ENCODE measurements at regions not wholly inside any gene's neighbourhood (a gene's known extent, or its start where the extent isn't known, plus 50 kb on each side); places are given as distances from the start of the nearest gene placed in this dataset.
A peak's percentile ranks its signal among the peaks of the same experiment; 100 is the strongest.

DNA sequence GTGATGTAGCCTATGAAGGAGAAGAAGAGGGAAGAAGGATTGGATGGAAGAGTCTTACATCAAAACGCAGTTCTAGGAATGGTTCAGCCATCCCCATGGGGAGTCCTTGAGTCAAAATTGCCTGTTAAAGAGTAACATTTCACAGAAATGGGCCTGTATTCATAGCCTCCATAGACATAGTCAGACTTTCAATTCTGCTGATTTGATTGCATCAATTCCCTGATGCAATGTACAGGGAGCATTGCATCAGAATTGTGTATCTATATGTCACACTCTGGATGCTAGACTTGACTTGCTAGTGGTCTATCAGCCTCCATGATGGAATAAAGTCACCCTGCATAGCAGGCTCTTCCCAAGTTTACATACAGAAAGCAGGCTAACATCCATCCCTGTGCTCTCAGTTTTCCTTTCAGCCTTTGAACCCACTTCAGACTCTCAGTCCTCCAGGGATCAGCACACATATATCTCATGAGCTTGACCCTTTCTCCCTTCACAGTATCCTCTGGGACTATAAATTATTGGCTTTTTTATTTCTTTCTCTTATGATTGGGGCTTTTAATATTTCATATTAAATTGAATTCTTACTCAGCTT lies 1111.7 kb upstream of the B3GALT2 start:
- no peak for FAIRE-seq
- DNase-seq (ENCODE audit: low spot score) = no peak

DNA sequence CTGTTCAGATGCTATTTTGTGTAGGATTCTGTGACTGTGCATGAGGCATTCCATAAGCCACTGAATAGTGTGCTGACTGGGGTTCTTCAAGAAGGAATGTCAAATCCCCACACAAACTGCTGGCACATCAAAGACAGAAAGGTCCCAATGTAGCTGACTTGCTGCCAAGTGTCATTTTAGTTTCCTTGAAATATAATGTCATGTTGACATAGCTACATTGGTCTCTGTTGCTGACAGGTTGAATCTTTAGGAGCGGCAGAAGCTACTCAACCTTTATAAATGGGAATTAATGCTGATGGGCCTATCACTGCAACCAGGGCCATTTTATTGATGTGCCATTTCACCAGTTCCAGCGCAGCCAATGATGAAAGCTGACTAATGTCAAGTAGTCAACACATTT lies 1110.7 kb upstream of the B3GALT2 start:
- FAIRE-seq = no peak

DNA sequence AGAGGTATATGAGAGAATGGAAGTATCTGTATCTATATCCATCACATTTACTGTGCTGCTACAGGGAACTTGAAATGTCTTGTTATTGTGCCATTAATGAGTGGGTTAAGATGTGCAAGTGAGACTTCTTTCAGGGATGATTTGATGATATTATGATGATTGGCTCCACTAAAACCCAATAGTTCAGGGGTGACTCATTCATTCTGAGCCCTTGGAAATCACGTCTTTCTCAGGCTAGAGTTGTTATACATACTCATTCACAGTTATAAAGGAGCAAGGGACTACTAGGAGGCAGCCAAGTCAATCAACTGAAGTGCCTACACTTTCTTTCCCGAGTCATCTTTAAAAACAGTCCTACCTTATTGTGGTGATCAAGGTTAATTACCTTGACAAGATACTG lies 1109.8 kb upstream of the B3GALT2 start:
- FAIRE-seq (no peak), DNase-seq (ENCODE audit: low spot score) (no peak)

More for the DNA sequence above, 1110.7 kb upstream of the B3GALT2 start:
- DNase-seq (ENCODE audit: low spot score) = no peak

DNA sequence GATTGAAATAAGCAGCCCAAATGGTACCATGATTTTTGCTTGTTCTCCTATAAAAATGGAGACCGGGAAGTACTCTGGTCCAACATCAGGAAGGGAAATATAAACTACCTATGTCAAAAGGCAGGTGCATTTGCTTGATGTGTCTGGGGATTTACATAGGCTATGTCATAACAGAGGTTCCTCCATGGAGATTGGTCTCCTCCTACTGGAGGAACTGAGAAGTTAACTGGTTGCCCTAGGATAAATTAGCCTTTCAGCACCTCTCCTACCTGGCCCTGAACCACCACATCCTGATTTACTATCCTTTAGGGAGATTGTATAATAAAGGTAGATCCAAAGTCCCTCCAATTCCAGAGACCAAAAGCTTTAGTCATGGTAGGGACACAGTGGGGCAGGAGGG lies 1109.3 kb upstream of the B3GALT2 start:
- FAIRE-seq (no peak), DNase-seq (ENCODE audit: low spot score) (peak; percentile 6)

DNA sequence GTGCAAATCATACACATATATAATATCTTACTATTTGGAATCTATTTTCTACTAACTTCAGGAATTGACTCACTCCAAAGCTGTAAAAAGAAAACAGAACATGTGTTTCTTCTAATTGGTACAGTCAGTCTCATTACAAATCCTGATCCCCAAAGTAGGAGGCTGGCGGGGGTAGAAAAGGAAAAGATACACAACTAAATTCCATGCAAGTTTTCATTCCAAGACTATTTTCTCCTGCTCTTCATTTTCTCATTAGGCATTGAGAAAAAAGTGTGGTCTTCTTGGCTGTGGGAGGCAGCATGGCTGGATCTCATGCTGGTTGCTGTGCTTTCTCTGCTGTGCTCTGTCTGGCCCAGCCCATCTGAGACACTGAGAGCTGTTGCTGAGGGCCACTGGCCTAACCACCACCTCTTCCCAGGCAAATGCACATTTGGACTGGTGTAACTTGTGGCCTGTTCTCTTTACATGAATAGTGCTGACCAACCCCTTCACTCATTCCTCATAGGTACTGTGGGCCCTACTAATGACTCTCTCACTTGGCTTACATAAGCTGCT lies 1107.5 kb upstream of the B3GALT2 start:
- no peak for FAIRE-seq
- DNase-seq (ENCODE audit: low spot score) = no peak

DNA sequence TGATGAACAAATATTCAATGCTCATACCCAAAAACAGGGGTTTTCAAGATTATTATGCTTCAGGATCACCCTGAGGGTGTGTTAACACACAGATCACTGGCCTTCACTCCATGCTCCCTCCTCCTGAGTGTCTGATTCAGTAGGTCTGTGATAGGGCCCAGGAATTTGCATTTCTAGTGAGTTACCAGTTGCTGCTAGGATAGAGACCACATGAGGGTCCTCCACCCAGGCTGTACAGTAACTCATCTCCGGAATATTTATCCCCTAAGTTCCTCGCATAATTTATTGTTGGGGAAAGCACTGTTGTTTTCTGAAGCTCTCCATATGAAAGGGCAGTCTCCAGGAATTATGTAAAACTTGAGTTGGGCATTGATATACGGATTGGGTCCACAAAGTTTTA lies 1106.6 kb upstream of the B3GALT2 start:
- FAIRE-seq = no peak
- DNase-seq (ENCODE audit: low spot score) = no peak

DNA sequence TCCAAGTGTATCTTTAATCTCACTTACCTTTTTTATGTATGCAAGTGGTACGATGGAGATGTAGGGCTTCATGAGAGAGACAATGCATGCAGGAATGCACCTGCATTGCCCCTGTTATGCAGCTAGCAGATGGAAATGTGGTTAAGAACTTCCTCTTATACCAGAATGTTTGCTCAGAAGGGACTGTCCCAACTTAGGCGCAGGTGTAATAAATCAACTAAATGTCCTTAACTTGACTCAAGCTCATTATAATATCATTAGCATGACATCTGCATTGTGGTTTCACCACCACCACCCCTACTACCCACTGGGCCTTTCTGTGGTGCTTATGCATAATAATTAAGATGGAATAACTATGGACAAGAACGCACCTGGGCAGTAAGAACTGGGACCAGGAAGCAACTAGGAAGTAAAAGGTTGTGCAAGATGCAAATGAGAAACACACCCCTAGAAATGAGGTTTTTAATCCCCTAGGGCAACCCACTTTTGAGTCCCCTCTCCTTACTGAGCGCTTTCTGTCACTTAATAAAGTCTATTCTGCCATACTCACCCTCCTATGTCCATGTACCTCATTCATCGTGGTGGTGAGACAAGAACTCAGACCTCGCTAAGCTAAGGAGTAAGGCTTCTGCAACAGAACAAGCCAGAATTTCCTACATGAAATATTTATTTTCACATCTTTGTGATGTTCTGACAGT lies 1103.3 kb upstream of the B3GALT2 start:
- FAIRE-seq (no peak), DNase-seq (ENCODE audit: low spot score) (no peak)

DNA sequence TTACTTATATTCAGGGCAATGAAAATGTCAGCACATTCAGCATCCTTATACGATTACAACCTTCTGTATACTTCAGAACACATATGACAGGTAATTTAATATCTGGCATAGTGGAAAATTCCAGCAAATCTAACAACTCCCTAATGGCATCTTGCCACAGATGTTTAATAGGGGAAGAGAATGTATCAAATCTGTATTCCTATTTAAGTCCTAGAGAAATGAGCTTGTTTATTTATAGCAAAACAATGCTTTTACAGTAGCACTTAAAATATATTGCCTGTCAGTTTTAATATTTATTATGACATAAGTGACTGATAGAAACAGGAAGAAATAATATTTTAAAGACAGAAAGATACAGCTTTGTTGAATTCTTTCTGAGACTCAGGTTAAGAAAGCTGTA lies 1101.8 kb upstream of the B3GALT2 start:
- DNase-seq (ENCODE audit: low spot score) (no peak), FAIRE-seq (no peak)

DNA sequence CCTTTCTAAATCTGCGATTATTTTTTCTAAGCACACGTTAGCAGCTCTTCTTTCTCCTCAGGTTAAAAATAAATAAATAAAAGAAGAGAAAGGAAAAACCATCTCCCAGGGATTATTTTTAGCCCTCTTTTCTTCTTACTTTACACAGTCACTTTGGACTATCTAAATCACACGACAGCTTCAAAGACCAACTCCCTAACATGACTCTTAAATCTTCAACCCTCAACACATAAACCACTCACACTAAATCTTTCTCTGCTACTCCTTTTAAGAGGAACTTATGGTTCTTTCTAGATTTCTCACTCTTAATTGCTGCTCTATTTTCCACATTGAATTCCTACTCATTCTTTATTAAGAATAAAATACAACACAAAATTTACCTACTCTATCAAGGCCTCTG lies 1095.0 kb upstream of the B3GALT2 start:
- FAIRE-seq = no peak

DNA sequence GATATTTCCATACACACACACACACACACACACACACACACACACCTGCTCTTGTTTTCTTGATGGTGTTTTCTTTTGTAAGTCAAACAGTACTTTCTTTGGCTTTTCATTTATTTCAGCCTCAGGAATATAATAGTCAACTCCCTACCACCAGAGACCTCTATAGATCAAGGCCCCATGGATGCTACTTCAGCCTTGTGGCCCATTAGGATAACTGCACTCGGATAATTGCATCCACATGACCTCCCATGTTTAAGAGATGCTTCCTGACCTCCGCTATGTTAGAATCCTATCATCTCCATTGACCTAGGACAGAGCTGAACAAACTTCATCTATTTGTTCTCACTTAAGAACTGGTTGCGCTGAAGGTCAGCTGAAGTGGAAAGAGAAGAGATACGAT lies 1094.0 kb upstream of the B3GALT2 start:
- FAIRE-seq (no peak), DNase-seq (ENCODE audit: low spot score) (no peak)

More for the DNA sequence above, 1095.0 kb upstream of the B3GALT2 start:
- no peak for DNase-seq (ENCODE audit: low spot score)

DNA sequence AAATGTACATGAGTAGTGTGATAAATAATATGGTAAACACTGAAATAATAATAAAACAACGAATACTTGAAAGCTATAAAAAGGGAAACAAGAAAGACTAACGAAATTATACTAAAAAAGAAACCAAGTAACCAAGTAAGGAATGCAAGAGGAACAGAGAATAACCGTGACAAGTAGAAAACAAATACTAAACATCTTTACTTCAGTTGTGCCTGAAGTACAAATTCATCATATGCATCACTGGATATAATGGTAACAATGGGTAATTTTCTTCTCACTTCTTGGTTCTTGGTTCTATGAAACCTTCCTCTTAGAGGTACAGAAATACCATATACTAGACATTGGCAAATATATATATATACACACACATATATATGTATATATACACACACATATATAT lies 1093.6 kb upstream of the B3GALT2 start:
- DNase-seq (ENCODE audit: low spot score) (no peak), FAIRE-seq (no peak)

DNA sequence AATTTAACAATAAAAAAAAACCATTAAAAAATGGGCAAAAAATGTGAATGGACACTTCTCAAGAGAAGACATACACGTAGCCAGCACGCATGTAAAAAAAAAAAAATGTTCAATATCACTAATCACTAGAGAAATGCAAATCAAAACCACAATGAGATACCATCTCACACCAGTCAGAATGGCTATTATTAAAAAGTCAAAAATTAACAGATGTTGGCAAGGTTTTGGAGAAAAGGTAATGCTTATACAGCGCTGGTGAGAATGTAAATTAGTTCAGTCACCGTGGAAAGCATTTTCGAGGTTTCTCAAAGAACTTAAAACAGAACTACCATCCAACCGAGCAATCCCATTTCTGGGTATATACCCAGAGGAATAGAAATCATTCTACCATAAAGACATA lies 1091.5 kb upstream of the B3GALT2 start:
- FAIRE-seq = no peak
- no peak for DNase-seq (ENCODE audit: low spot score)

DNA sequence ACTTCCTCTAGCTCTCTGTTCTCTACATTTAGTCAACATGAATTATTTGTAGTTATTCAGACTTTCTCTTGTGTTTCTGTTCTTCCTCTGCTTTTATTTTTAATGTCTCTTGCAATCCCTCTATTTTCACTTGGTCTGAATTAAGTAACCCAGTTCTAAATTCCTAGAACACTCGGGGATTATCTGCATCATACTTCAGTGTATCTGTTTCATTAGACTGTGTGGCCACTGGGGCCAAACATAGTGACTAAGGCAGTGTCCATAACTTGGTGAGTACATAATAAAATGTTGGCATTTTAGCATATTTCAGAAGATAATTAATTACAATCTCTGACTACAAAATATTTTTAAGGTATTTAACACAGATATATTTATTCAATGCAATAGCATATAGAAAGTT lies 1087.2 kb upstream of the B3GALT2 start:
- DNase-seq (ENCODE audit: low spot score) (no peak), FAIRE-seq (no peak)

DNA sequence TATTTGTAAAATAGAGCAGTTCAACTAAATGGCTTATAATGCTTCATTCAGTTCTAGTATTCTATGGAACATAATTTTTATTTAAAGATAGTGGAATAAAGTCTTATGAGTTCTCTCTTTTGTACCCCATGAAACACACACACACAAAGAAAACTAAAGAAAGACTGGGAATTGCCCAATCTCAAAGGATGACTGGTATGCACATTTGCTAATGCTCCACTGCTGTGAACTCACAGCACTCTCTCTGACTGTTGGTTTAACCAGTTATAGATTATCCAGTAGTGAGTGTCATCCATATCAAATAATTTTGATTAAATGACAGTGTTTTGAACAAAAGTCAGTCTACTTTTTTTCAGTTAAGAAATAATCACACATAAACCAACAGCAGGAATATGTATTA lies 1082.4 kb upstream of the B3GALT2 start:
- no peak for FAIRE-seq
- DNase-seq (ENCODE audit: low spot score) = no peak

DNA sequence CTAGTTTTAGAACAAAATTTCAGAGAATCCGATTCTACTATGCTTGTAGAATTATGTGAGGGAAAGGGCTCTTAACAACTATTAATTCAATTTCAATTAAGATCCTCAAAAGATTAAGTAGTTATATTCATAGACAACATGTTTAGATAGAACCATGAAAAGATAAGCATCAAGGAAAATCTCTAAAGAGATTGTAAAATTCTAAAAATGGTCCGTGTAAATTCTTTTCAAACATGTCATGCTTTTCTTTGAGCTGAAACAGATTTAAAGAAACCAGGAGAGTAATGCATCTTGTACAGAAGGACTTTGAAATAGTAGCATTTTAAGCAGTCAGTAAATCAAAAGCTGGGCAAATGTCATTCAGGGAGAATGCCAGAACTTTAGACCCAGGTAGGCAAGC lies 1080.6 kb upstream of the B3GALT2 start:
- DNase-seq (ENCODE audit: low spot score) (no peak), FAIRE-seq (no peak)

DNA sequence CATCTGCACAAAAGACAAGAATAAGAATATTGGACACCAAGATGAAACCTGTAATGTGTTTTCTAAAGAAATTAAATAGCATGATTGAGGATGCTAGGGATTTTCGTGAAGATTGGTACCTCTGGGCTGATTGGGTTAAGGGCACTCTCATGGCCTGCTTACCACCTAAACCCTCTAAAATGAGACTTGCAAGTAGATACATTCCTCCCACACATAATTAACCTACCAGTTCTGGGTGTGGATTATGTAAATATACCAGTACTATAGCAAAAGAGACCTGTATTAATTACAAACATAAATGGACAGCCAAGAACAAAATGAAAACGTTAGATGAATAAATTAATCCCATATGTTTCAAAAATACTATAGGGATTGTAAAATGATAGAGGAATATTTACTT lies 1069.6 kb upstream of the B3GALT2 start:
- FAIRE-seq = no peak

DNA sequence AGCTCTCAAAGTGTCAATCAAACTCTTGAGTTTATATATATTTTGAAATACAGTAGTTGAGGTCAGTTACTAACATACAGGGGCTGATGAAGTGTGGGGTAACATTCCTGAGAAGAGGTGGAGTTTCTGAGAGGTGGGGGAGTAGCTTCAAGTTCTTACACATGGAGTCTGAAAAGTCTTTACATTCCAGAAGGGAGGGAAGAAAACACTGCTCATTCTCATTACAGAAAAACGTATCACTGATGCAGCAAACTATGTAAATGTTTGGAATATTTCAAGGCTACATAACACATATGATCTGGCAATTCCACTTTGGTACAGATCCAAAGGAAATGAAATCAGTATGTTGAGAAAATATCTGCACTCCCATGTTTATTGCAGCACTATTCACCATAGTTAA lies 1065.8 kb upstream of the B3GALT2 start:
- DNase-seq (ENCODE audit: low spot score) (no peak), FAIRE-seq (no peak)

More for the DNA sequence above, 1069.6 kb upstream of the B3GALT2 start:
- no peak for DNase-seq (ENCODE audit: low spot score)

DNA sequence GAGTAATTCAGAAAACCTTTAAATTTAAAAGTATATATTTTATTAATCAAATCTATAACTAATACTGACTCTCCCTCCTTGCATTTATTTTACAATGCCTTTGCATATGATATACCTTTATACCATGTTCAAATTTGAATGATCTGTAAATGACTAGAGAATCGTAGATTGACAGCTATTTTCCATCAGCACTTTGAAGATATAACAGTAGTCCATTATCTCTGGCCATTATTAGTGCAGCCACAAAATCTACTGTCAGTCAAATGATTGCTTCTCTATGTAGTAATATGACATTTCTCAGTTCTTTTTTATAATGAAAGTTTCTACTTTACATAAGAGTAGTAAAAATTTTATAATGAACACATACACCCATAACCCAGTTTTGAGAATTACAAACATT lies 1054.8 kb upstream of the B3GALT2 start:
- FAIRE-seq = no peak
- DNase-seq (ENCODE audit: low spot score) = no peak

DNA sequence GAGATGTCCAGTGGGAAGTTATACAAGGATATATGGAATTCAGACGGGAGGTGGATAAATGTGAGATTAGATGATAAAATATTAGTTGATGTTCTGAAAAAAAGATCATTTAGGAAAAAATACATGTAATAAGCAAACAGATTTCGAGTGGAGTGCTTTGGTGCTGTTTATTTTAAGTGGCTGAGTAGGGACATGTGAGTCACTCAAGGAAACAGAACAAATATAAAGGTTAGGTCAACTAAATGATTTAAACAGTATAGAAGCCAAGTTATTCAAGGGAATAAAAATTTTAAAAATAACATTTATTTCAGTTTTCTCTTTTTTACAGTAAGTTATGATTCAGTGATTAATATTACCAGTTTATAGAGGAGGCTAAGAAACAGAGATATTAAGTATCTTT lies 1046.7 kb upstream of the B3GALT2 start:
- no peak for FAIRE-seq

DNA sequence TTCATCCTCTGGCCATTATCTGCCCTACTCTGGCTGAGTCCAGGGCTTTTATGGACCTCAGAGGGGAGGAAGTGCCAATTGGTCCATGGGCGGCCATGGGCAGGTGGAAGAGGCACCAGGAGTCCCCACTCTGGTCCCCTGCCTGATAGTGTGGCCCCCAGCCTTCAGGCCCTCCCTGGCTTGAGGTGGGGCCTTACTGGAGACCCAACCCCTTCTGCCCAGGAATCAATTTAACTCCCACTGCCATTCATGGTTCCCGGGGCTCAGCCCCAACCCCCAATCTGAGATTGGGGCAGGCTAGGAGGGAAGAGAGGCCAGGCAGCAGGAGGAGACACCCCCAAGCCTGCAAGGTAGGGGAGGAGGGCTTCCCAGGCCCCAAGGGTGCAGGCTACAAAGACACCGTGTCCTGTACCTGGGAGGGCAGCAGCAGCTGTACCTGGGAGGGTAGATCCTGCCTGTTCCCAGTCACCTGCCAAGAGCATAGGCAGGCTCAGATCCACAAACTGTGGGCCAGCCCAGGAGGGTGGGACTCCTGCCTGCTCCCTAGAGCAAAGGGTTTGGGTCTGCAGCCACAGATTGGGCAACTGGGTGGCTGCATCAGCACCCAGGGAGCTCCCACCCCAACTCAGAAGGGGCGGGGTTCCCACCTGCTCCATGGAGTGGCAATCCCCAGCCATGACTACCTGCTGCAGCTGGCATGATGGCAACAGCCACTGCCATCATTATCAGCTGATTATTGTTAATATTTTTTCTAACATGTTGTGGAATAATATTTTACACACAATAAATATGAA lies 1044.1 kb upstream of the B3GALT2 start:
- no peak for FAIRE-seq

More for the DNA sequence above, 1046.7 kb upstream of the B3GALT2 start:
- no peak for DNase-seq (ENCODE audit: low spot score)

DNA sequence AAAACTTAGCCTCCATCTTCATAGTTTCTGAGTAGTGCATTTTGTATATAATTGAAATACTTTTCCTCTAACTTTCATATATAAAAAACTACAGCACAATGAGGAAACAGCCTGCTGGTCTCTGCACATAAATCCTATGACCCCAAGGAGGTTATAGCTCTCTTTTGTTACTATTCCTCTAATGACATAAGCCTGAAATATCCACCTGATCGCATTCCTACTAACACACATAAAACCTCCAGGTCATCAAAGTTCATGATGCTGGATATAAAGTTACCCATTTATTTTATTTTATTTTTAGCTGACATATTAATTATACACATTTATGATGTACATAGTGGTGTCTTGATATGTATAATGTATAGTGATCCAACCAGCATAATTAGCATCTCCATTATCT lies 1042.0 kb upstream of the B3GALT2 start:
- no peak for DNase-seq (ENCODE audit: low spot score)

More for the DNA sequence above, 1044.1 kb upstream of the B3GALT2 start:
- DNase-seq (ENCODE audit: low spot score) = no peak

DNA sequence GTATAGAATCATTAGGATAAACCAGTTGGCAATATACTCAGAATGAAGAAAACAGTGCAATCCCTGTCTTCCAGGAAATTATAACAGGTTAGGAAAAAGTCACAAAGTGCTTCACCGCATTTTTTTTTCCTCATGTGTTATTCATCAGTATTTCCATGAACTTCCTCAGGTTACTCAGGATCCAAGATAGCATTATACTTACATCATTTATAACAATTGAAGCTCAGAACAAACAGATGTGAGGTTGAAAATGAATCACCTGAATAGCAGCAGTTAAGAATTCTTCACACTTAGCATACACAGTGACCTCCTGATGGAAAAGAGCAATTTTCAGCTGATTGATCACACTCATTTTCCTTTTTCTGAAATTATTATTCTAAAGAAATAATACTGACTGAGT lies 1040.7 kb upstream of the B3GALT2 start:
- FAIRE-seq (no peak), DNase-seq (ENCODE audit: low spot score) (no peak)

More for the DNA sequence above, 1042.0 kb upstream of the B3GALT2 start:
- no peak for FAIRE-seq
